ENCODE measurements at regions not wholly inside any gene's neighbourhood (a gene's known extent, or its start where the extent isn't known, plus 50 kb on each side); places are given as distances from the start of the nearest gene placed in this dataset.
"Not testable (repeated sequence)": the region's sequence is repeated elsewhere in the genome, so short reads cannot be mapped to it uniquely, and the experiment has no call there.

GRCh38 chr1:98550076-98550475 is 111.4 kb upstream of the SNX7 start:
- no peak for DNase-seq (ENCODE audit: low read depth)
- in situ Hi-C loops (cut with HindIII; ENCODE audit: low sequenced_read_pairs): no loop called here
- no peak overlapping the region for H3K4me3 ChIP-seq (ENCODE audit: low read depth, low read length)
- TF ChIP-seq, protein P1, sequence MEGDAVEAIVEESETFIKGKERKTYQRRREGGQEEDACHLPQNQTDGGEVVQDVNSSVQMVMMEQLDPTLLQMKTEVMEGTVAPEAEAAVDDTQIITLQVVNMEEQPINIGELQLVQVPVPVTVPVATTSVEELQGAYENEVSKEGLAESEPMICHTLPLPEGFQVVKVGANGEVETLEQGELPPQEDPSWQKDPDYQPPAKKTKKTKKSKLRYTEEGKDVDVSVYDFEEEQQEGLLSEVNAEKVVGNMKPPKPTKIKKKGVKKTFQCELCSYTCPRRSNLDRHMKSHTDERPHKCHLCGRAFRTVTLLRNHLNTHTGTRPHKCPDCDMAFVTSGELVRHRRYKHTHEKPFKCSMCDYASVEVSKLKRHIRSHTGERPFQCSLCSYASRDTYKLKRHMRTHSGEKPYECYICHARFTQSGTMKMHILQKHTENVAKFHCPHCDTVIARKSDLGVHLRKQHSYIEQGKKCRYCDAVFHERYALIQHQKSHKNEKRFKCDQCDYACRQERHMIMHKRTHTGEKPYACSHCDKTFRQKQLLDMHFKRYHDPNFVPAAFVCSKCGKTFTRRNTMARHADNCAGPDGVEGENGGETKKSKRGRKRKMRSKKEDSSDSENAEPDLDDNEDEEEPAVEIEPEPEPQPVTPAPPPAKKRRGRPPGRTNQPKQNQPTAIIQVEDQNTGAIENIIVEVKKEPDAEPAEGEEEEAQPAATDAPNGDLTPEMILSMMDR (IDR thresholded peaks at IDR 0.05; ENCODE audit: low read depth, low read length, missing control alignments): no peak

DNA sequence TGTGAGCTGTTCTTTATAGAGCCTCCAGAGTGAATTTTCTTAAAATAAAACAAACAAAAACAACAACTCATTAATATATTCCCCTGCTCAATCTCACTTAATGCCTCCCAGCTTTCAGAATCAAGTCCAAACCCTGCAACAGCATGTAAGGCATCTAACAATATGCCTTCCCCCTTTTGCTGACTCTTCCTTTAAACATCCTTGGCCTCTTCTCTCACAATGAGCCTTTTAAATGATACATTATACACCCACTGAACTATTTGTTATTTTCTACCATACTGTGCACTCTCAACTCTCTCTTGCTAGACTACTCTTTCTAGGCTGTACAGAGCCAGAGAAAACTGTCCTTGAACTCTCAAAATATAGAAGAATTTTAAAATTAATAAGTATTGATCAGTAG is 115.2 kb upstream of the SNX7 start:
- DNase-seq (ENCODE audit: low read depth): no peak
- in situ Hi-C loops (cut with HindIII; ENCODE audit: low sequenced_read_pairs): no loop called here

GRCh38 chr1:98538106-98538505 is 123.4 kb upstream of the SNX7 start:
- DNase-seq (ENCODE audit: low read depth): no peak
- TF ChIP-seq, protein P1 (IDR thresholded peaks at IDR 0.05; ENCODE audit: low read depth, low read length, missing control alignments): no peak
- in situ Hi-C loops (cut with HindIII; ENCODE audit: low sequenced_read_pairs): no loop called here
- no peak overlapping the region for H3K4me3 ChIP-seq (ENCODE audit: low read depth, low read length)

More for the DNA sequence above, 115.2 kb upstream of the SNX7 start:
- TF ChIP-seq, protein P1 (IDR thresholded peaks at IDR 0.05; ENCODE audit: low read depth, low read length, missing control alignments): no peak
- no peak overlapping the region for H3K4me3 ChIP-seq (ENCODE audit: low read depth, low read length)

DNA sequence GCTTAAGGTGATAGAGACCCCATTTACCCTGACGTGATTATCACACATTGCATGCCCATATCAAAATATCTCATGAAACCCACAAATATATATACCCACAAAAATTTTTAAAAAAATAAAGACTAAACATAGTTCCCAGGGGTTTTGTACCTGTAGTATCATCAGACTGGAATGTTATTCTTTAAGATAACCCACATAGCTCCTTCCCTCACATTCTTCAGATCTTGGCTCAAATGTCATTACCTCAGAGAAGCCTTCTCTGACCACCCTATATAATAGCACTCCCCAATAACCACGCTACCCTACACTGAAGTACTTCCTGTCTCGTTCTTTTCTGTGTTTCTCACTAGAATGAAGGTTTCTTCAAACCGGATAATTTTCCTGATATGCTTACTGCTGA is 138.3 kb upstream of the SNX7 start:
- in situ Hi-C loops (cut with HindIII; ENCODE audit: low sequenced_read_pairs): no loop called here
- H3K4me3 ChIP-seq (ENCODE audit: low read depth, low read length): no peak overlapping the region
- DNase-seq (ENCODE audit: low read depth): peak; percentile 13
- TF ChIP-seq, protein P1 (IDR thresholded peaks at IDR 0.05; ENCODE audit: low read depth, low read length, missing control alignments): no peak

GRCh38 chr1:98516306-98516705 is 145.2 kb upstream of the SNX7 start:
- H3K4me3 ChIP-seq (ENCODE audit: low read depth, low read length): no peak overlapping the region
- in situ Hi-C loops (cut with HindIII; ENCODE audit: low sequenced_read_pairs): no loop called here
- DNase-seq (ENCODE audit: low read depth): no peak
- TF ChIP-seq, protein P1 (IDR thresholded peaks at IDR 0.05; ENCODE audit: low read depth, low read length, missing control alignments): no peak

GRCh38 chr1:98515744-98516143 is 145.8 kb upstream of the SNX7 start:
- in situ Hi-C loops (cut with HindIII; ENCODE audit: low sequenced_read_pairs): no loop called here
- no peak overlapping the region for H3K4me3 ChIP-seq (ENCODE audit: low read depth, low read length)
- DNase-seq (ENCODE audit: low read depth): no peak
- TF ChIP-seq, protein P1 (IDR thresholded peaks at IDR 0.05; ENCODE audit: low read depth, low read length, missing control alignments): no peak

DNA sequence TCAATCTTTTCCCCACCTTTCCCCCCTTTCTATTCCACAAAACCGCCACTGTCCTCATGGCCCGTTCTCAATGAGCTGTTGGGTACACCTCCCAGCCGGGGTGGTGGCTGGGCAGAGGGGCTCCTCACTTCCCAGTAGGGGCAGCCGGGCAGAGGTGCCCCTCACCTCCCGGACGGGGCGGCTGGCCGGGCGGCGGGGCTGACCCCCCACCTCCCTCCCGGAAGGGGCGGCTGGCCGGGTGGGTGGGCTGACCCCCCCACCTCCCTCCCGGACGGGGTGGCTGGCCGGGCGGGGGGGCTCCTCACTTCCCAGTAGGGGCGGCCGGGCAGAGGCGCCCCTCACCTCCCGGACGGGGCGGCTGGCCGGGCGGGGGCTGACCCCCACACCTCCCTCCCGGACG is 149.3 kb upstream of the SNX7 start:
- in situ Hi-C loops (cut with HindIII; ENCODE audit: low sequenced_read_pairs); H3K4me3 ChIP-seq (ENCODE audit: low read depth, low read length); DNase-seq (ENCODE audit: low read depth): not testable (repeated sequence)
